ENCODE measurements at regions not wholly inside any gene's neighbourhood (a gene's known extent, or its start where the extent isn't known, plus 50 kb on each side); places are given as distances from the start of the nearest gene placed in this dataset.
"Not testable (repeated sequence)": the region's sequence is repeated elsewhere in the genome, so short reads cannot be mapped to it uniquely, and the experiment has no call there.

DNA sequence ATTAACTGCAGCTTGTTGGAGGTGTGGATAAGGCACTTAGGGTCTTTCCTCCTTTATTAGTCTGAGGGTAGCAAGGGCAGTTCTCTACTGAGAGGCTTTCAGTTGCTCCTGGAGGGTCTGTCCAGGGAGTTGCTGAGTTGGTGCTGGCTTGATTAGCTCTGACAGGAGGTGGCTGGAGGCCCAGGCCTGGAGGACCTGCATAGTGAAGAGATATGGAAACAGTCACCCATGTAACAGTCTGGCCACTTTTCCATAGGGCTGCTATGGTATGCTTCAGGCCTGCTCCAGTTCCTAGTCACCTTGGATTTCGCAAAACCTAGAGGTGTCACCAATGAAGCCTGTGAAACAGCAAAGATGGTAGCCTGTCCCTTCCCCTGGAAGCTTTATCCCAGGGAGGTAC, 143.3 kb upstream of the SLC38A2 start:
- DNase-seq = no peak

DNA sequence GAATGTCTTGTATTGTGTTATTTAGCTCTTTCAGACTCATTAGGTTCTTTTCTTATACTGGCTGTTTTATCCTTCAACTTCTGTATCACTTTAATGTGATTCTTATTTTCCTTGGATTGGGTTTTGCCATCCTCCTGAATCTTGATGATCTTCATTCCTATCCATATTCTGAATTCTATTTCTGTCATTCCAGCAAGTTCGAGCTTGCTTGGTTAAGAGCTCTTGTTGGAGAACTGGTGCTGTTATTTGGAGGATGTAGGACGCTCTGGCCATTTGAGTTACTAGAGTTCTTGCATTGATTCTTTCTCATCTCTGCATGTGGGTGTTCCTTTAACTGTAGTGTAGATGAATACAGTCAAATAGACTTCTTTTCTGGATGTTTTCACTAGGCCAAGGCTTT, 142.3 kb upstream of the SLC38A2 start:
- no peak for DNase-seq

DNA sequence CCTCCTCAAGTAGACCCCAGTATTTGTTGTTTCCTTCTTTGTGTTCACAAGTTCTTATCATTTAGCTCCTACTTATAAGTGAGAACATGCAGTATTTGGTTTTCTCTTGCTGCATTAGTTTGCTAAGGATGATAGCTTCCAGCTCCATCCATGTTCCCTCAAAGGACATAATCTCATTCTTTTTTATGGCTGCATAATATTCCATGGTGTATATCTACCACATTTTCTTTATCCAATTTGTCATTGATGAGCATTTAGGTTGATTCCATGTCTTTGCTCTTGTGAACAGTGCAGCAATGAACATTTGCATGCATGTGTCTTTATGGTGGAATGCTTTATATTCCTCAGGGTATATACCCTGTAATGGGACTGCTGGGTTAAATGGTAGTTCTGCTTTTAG, 137.7 kb upstream of the SLC38A2 start:
- DNase-seq = not testable (repeated sequence)

DNA sequence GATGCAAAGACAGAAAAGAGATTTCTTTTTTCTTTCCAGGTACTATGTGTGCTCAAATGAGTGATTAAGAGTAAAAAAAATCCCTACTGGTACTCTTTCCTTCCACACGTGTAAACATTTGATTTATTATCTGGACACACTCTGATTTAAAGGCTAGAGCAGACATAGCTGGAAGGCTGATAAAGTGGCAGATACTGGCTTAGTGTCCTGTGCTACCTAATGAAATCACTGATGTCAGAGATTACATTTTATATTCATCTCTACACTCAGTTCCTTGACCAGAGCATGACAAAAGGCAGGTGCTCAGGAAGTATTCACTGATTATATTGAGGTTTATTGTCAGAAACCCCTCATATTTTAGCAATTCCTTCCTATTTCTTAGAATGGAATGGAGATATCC, 136.6 kb upstream of the SLC38A2 start:
- DNase-seq = no peak

DNA sequence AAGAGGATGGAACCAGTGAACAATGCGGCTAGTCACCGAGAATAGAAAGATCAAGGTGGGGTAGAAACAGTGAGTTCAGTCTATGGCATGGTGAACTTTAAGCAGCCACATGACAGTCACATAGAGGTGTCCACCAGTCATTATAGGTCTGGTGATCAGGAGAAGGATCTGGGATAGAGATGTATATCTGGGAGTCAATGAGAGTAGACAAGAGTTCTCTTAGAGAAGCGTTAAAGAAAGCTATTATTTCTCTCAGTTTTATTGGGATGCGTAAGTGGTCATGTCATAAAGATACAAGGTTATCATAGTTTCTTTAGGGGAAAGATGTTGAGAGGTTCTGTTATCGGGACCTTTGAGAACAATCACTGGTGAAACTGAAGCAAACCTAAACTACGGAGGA, 136.1 kb upstream of the SLC38A2 start:
- DNase-seq = no peak

DNA sequence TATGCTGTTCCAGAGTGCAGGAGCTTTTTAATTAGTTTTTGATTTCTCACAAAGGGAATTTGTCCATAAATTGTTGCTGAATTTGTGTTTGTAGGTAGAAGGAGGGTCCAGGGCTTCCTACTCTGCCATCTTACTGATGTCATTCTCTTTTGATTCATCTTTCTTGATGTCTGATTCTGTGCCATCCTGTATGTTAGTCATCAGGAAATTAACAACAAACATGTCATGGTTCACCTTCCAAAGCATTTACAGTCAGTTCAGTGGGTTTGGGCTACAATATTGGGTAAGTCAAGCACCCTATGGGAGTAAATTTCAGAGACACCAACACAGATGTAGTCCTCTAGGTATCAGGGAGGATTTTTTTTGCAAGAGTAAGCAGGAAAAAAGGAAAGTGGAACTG, 135.2 kb upstream of the SLC38A2 start:
- DNase-seq = no peak

DNA sequence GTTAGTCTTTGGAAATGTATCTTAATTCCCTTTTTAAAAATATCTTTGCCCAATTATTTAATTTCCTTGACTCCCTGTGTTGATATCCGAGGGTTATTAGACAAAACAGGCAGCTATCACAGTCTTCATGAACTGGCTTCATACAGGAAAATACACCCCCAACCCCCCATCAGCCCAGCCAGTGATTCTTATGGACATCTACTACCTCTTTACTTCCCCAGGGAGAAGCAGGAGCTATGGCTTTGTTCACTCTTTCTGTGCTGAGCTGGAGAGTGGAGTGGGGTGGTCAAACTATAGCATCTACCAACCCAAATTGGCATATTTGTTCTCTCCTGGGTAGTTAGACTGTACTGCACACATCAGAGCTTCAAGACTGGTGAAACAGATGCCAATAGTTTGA, 134.4 kb upstream of the SLC38A2 start:
- no peak for DNase-seq

DNA sequence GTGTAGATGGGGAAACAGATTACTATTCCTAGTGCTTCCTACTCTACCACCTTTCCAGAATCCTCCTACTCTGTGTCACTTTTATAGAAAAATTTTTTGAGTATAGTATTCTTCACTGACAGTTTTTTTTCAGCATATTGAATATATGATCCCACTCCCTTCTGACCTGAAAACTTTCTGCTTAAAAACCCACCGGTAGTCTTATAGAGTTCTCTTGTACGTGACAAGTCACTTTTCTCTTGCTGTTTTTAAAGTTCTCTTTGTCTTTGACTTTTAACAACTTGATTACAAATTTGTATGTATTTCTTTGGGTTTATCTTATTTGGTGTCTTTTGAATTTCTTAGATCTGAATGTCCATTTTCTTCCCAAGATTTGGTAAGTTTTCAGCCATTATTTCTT, 133.6 kb upstream of the SLC38A2 start:
- DNase-seq = no peak

DNA sequence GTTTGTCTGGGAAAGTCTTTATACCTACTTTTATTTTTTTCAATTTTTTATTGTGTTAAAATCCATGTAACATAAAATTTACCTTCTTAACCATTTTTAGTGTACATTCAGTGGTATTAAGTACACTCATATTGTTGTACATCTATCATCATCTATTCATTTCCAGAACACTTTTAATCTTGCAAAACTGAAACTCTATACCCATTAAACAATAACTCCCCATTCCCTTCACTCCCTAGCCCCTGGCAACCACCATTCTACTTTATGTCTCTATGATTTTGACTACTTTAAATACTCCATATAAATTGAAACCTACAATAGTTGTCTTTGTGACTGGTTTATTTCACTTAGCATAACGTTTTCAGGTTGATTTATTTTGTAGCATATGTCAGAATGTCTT, 131.9 kb upstream of the SLC38A2 start:
- no peak for DNase-seq

DNA sequence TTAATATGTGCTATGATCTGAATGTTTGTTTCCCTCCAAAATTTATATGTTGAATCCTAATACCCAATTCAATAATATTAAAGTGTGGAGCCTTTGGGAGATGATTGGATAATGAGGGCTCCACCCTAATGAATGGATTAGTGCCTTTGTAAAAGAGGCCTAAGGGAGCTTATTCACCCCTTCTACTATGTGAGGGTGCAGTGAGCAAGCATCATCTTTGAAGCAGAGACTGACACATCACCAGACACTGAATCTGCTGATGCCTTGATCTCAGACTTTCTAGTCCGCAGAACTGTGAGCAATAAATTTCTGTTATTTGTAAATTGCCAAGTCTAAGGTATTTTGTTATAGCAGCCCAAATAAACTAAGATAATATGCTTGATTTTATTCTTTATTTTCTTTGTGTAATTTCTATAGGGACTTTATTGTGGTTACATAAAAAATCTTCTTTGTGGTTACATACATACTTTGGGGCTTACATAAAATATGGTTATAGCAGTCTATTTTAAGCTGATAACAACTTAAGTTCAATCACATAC, 131.1 kb upstream of the SLC38A2 start:
- no peak for DNase-seq

DNA sequence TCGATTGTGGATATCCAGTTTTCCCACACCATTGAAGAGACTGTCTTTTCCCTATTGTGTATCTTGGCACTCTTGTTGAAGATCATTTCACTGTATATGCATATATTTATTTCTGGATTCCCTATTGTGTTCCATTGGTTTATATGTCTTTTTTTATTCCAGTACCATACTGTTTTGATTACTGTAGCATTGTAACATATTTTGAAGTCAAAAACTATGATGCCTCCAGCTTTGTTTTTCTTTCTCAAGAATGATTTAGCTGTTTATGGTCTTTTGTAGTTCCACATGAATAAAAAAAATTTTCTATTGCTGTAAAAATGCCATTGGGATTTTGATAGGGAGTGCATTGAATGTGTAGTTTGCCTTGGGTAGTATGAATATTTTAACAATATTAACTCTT, 128.1 kb upstream of the SLC38A2 start:
- no peak for DNase-seq

DNA sequence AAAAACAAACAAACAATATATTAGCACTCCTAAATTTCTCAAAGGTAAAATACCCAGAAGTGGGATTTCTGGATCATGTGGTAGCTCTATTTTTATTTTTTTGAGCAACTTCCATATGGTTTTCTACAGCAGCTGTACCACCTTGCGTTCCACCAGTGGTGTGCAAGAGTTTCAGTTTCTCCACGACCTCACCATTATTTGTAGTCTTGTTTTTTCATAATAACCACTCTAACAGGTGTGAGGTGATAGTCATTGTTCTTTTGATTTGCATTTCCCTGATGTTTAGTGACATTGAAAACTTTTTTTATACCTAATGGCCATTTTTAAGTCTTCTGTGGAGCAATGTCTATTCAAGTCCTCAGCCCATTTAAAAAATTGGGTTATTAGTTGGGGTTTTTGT, 127.3 kb upstream of the SLC38A2 start:
- DNase-seq = no peak

DNA sequence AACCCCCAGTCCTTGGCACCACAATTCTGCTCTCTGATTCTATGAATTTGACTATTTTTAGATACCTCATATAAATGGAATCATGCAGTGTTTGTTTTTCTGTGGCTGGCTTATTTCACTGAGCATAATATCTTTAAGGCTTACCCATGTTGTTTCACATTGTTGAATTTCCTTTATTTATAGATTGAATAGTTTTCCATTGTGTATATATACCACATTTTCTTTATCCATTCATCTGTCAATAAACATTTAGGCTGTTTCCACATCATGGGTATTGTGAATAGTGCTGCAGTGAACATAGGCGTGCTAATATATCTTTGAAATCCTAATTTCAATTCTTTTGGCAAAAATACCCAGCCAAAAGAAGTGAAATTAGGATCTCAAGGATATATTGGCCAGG, 126.7 kb upstream of the SLC38A2 start:
- no peak for DNase-seq

DNA sequence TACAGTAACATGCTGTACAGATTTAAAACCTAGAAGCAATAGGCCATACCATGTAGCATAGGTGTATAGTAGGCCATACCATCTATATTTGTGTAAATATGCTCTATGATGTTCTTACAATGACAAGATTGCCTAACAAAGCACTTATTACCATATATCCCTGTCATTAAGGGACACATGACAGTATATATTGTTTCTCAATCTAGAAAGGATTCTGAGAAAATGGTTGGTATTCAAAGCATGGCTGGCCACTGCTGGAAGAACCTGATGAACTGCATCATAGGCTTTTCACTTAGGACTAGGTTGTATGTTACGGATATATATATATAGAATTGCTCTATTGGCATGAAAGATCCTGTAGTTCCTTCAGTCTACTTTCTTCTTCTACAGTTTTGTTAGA, 125.2 kb upstream of the SLC38A2 start:
- no peak for DNase-seq

DNA sequence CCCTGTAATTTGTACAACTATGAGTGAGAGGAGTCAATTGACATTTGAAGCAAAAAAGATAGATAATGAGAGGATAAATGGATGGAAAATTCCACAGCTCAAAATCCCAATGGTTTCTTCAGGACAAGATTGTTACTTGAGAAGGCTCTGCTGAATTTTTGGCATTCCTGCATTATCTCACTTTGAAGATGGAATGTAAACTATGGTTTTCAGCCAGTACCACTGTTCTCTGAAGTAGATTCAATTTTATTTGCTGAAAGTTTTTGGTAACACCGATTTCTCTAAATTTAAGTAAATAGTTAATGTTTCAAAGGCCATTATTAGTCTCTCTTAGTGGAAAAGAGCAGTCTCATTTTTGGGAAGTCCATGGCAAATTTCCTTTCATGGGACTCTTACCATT, 121.9 kb upstream of the SLC38A2 start:
- no peak for DNase-seq

DNA sequence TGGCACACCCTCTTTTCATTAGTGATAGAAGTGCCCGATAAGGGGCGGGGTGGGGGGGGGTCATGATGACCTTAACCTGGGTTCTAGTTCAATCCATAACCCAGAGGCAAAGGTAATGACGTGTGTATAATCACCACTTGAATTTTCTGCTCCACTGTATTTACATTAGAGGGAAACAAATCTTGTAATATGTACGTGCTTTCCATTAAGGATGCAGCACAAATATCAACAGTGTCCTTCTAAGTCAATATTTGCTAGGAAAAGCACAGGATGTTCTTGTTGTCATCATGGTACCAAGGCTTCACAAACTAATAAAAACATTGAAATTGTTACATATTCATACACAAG, 121.2 kb upstream of the SLC38A2 start:
- DNase-seq = no peak

DNA sequence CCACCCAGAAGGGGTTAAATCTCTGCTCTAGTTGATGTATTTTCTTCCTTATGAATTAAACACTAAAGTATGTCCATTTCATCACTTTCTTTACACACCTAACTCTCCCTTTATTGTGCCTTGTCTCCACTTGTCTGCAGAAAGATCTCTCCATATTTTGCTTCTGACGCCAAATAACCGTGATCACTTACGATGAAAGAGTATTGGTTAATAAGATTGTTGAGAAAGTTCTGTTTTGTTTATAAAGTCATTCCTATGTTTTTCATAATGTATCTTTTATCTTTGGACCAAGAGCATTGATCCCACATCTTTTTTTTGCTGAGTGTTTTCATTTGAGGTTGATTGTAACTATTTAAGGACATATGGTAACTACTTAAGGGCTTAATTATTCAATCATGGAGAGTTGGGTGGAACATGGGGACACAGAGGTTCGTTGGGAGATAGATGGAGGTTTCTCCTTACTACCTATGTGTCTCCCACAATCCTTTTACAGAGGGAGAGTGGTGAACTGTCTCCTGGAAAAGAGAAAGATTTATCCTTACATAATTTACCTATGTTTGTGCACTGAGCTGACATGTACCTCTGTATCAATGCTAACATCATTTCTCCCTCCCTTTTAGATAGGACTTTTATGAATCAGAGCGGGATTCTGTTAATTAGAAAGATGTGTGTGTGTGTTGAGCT, 120.7 kb upstream of the SLC38A2 start:
- no peak for DNase-seq

DNA sequence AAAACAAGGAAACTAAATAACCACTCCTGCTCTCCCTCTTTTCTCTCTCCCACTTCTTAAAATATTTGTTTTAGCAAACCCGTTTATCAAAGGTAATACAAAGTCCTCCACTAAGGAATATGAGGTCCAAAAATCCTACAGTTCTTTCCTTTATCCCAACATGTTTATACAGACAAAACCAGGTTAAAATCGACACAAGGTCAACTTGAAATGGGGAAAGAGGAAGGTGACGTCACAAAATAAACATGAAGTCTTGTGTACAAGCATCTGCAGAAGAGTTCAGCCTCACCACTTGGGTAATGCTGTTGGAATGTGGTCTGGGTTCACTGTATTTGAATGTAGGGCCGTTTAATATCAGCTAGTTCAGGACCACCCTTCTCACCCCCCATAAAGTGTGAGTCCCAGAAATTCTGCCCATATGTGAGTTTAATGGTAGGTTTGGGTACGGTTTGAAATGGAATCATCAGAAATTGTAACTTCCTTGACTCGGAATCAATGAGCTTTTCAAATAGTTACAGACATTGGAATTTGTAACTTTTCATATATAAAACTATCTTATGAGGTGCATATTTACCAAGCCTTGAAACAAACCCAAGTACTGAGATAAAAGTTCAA, 120.0 kb upstream of the SLC38A2 start:
- no peak for DNase-seq

DNA sequence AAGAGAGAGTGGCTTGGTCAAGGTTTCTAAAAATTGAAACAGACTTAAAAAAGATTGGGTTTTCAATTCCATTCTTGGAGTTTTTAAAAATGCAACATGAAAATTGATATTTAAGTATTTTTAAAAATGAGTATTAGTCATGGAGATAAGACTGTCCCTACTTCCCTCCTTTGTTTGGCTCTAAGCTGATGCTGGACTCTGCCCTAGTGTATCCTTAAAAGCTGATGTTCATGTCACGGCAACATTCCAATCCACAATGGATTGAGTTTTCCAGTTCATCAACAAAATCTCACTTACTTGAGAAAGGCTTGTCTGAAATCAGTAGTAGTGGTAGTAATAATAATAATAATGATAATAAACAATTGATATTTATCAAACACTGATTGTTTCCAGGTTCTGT, 119.0 kb upstream of the SLC38A2 start:
- no peak for DNase-seq

DNA sequence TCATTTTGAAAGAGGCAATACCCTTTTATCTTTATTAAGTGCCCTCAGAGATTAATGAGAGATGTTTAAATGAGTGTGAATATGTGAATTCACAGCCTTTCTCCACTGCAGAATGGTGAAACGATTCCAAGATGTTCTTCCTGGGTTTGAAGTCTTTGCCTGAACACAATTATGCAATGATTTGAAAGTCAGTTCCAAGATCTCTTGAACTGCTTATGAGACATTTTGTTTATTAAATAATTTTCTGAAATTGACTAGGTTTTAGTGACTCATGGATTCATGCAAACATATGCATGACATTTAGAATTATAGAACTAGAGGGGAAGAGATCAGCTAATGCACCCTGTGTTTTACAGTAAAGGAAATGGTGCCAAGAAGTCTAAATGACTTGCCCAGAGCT, 118.1 kb upstream of the SLC38A2 start:
- DNase-seq = no peak

DNA sequence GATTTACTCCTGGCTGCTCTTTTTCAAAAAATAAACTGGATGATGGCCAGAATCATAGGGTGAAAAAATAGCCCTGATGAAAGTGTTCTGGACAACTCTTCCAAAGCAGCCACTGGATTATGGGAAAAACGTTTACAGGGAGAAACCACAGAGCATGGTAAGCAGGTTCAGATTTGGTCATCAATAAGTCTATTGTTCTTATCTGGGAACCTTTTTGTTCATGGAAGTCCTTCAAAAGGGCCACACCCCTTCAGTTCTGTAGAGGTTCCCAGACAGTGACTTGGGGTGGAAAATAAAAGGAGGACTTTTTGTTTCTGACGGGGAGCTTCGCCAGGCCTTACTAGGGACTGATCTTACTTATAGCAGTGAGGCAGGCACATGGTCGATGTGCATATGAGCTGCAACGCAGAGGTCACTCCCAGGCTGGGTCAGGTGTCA, 117.4 kb upstream of the SLC38A2 start:
- DNase-seq = no peak

DNA sequence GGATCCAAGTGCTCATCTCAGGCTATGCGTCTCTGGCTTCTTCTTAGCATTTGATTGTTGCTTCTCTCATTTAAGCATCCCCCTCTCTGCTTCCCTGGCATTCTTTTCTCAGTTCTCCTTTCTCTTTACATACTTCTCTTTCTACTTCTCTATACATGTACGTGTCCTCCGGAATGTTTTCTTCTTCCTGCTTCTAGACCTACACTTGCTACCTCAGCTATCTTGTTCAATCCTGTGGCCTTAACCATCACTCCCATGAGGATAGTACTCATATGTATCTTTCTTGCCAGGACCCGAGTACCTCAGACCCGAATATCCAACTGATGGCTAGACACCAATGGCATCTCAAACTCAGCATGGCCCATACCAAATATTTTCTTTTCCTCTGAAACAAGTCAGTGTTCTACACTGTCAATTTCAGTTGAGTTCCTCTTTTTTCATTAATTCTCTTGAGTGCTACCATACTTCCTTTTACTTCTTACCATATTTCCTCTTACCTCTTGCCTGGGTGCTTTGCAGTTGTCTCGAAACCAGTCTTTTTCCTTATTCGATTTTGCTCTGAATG, 115.1 kb upstream of the SLC38A2 start:
- DNase-seq = no peak

DNA sequence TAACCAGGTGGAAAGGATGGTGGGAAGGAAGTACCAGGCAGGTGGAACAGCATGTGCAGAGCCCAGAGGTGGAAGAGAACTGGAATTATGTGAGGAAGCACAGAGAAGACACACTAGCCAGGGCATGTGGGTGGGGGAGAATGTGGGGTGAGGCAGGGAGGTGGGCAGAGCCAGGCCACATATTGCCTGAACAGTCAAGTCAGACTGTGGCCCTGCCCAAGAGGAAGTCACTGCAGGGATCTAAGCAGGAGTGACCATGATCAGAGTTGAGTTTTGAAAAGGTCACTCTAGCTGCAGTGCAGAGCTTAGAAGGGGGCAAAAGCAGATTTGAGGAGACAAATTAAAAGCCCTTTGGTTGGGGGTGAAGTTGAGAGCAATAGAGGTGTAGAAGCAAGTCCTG, 114.0 kb upstream of the SLC38A2 start:
- no peak for DNase-seq

DNA sequence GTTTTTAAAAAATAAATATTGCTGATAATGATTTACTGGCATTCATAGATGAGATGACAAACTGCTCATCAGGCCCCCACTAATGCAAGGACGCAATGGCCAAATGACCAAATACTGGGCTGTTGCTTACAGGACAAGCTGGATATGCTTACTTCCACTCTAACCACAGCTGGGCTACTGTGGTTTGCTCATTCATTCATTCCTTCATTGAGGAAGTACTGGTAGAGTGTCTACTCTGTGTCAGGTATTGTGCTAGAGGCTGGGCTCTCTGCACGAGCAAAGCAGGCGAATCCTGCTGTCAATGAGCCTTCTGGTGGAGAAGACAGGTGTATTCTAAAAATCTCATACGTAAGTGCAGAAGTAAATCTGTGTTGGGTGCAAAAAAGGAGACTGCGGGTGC, 113.3 kb upstream of the SLC38A2 start:
- no peak for DNase-seq
